Activated naive CD8-positive, alpha-beta T cell treated with anti-CD3 and anti-CD28 coated beads, Interleukin-2, amount 50 U/mL, for 16 hours (primary cell): ENCODE measurements at regions not wholly inside any gene's neighbourhood (a gene's known extent, or its start where the extent isn't known, plus 50 kb on each side); places are given as distances from the start of the nearest gene placed in this dataset.

Experiments
- DNase-seq: peaks from one replicate; pipeline ENCODE4 v3.0.0-alpha.2; 2020; ENCODE audit warnings: low read depth, low spot score

DNA sequence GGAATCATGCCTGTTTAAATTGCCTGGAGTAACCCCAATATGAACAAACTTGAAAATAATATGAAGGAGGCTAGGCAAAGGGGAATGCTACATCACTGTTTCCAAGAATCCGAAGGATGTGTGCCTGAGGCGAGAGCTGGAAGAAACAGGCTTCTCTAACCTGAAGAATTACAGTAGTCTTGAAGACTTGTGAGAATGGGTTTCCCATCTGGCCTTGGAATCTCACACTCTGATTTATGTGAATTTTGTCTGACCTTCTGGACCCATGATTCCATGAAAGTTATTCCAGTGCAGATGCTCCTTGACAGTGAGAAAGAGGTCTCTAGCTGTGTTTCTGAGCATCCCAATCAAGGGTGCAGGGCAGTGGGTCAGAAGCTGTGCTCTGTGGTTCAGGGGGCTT, 122.1 kb upstream of the PARP11 start:
- DNase-seq: no peak

DNA sequence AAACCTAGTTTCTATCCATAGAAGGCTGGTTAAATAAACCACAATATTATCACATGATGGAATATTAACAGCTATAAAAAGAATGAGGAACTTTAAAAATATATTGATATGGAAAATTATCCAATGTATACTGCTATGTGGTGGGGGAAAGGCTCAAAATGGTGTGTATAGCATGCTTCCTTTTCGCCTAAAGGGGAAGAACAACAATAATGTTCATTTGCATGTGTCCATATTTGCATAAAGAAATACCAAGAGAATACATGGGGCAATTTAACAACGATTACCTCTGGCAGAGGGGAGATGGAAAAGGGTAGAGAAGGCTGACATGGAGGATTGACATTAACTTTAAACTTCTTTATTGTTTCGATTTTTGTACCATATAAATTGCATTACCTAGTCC, 121.3 kb upstream of the PARP11 start:
- no peak for DNase-seq

DNA sequence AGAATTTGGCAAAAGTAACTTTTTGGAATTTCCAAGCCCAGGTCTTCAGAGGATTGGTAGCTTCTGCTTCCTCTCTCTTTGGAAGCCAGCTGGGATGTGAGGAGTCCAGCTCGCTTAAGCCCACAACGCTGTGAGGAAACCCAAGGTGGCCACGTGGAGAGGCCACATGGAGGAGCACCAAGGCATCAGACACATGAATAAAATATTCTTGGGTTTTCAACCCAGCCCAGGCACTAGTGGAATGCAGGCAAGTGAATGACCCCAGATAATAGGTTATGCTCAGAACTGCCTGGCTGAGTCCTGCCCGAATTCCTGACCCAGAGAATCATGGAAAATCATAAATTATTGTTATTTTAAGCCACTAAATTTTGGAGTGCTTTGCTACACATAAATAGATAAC, 119.7 kb upstream of the PARP11 start:
- DNase-seq: no peak

DNA sequence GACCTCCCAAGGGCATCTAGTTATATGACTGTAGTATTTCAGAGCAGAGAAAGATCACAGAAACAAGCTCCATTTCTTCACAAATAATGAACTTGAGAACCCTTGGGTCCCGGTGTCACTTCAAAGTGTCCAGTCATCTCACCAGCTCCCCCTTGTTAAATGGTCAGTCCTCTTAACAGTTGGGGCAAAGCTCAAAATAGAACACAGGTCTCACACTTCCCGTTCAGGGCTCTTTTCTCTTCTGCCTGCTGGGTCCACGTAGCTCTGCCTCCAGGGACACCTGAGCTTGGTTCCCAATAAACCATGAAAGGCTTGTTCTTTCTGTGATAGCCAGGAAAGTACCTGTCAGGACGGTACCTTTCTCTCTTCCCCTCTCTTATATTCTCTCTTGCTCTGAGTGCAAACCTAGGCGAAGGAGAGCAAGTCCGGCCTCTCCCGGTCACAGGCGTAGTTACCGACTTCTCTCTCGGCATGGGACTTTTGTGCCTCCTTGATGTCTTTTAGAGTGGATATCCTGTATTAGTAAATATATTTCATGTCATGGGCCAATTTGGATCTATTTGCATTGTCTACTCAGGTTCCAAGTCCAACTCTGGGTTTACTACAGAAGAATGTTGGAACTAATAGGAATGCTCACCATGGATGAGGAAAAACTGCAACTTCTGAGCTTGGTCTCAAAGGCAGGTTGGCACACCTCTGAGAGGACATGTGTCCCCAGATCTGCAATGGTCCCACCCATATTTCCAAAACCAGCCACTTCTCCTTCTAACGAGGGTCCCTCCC, 118.8 kb upstream of the PARP11 start:
- DNase-seq: no peak

GRCh38 chr12:3990501-3991280, 117.5 kb upstream of the PARP11 start:
- no peak for DNase-seq

- no peak for DNase-seq
Measured at GRCh38 chr12:3989218-3989550, 116.0 kb upstream of the PARP11 start.

GRCh38 chr12:3988519-3989217, 115.5 kb upstream of the PARP11 start:
- no peak for DNase-seq

- no peak for DNase-seq
Measured at GRCh38 chr12:3987571-3987970, 114.4 kb upstream of the PARP11 start.

DNA sequence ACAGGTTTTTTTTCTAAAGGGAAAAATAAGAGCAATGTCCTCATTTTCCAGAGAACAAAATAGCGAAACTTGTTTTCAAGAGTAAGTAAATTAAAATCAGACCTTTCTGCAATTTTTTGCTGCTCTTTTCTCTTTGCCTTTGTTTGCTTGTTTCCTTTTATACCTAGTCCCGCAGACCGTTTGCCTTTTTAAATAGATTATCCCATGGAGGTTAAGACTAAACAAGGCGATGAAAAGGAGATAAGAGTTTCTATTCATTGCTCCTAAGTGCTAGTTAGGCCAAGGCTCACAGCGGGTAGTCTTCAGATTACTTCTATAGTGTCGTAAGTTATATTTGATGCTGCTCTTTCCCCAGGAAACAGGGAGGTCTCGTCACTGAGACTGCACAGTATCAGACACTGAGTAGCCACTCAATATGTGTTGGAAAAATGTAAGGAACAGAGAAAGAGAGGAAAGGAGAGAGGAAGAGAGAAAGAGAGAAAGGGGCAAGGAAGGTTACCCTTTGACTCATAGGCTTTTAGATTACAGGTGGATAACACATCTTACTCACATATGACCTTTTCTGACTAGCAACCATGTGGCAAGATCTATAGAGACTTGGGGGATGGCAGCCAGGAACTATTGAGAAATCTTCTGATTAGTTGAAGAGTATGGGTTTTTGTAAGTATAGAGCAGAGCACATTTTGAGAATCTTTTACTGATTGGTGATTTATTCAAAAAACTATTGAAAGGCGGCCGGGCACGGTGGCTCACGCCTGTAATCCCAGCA, 107.5 kb upstream of the PARP11 start:
- no peak for DNase-seq

DNA sequence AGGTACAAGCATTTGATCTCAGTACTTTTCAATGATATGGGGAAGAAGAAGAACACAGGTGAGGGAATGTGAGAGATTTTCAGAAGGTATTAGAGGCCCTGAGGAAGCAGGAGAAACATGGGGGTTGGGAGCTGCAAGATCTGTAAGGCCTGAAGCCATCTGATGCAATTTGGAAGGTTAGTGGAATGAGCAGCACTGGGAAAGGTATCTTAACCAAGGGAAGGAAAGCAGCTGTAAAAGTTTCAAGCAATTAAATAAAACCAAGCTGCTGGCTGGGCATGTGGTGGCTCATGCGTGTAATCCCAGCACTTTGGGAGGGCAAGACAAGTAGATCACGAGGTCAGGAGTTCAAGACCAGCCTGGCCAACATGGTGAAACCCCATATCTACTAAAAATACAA, 104.4 kb upstream of the PARP11 start:
- DNase-seq: no peak

GRCh38 chr12:3976351-3976938, 103.2 kb upstream of the PARP11 start:
- no peak for DNase-seq

GRCh38 chr12:3975652-3976051, 102.5 kb upstream of the PARP11 start:
- no peak for DNase-seq

GRCh38 chr12:3974883-3975282, 101.7 kb upstream of the PARP11 start:
- no peak for DNase-seq

GRCh38 chr12:3973973-3974644, 100.9 kb upstream of the PARP11 start:
- no peak for DNase-seq

DNA sequence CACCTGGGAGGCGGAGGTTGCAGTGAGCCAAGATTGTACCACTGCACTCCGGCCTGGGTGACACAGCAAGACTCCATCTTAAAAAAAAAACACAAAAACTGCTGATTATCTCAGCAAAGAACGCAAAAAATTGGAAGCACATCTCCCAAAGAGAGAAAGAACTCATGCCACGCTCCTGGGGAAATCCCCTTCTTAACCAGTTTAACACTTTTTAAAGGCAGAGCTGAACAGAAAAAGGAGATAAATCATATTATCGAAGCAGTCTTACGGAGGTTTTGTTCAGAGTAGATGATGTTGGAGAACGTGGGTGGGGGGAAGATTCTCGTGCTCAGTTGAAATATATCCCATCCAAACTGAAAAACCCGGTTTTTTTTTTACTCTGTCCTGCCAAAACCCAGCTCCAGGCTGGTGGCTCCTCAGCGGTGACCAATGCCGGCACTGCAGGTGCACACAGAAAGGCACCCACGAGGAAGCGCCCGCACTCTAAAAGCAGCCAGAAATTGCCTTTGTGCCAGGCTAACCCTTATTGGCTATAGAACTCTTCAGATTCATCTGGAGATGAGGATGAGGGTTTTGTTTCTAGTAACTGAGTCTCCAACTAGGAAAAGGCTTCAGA, 100.2 kb upstream of the PARP11 start:
- no peak for DNase-seq

- DNase-seq: no peak
Measured at GRCh38 chr12:3972576-3972975, 99.4 kb upstream of the PARP11 start.

DNA sequence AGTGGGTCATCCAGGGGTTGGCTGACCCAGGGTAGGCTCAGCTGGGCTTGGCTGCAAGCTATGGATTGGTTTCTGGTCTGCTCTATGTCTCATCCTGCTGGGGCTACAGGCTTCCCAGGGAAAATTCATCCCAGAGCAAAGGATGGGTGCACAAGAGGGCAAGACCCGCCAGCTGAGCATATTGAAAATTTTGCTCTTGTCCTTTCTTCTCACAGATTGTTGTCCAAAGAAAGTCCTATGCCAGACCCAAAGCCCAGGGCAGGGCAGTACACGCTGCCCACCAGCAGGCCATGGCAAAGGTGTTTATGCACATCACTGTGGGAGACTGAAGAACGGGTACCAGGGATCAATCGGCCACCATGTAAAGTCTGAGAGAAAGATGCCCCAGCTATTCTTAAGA, 95.3 kb upstream of the PARP11 start:
- no peak for DNase-seq

- DNase-seq: no peak
Measured at GRCh38 chr12:3967556-3968160, 94.5 kb upstream of the PARP11 start.

DNA sequence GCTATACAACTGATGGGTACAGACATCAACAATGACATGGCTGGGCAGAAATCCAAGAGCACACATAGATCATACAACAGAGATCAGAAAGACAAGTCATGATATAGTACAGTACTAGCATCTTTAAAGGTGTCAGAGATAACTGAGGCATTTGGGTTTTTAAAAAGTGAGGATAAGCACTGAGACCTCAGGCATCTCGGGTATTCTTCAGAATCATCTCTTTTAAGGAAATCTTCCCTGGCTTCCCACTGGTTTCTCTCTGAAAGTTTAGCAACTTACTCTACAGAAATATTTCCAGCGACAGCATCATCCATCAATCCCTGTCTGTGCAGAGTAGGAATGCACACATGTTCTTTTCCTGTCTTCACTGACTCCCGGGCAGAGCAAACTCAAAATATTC, 93.2 kb upstream of the PARP11 start:
- DNase-seq: no peak

- no peak for DNase-seq
Measured at GRCh38 chr12:3965046-3965445, 91.8 kb upstream of the PARP11 start.
